GM18507 (cell line): ENCODE measurements at regions not wholly inside any gene's neighbourhood (a gene's known extent, or its start where the extent isn't known, plus 50 kb on each side); places are given as distances from the start of the nearest gene placed in this dataset.
"Not testable (repeated sequence)": the region's sequence is repeated elsewhere in the genome, so short reads cannot be mapped to it uniquely, and the experiment has no call there.

Experiments
- DNase-seq: peaks from one replicate; pipeline ENCODE4 v3.0.0; 2011; ENCODE audit warnings: low read depth; ENCODE audit not compliant: insufficient read length; ENCODE audit errors: extremely low spot score
- FAIRE-seq: peaks from 2 replicates; lab custom pipeline; 2011; peaks lifted over from hg19 to GRCh38; lab: Jason Lieb, UNC

- DNase-seq (no peak), FAIRE-seq (no peak)
Observed at GRCh38 chr13:38283346-38283745, 66.3 kb upstream of the UFM1 start.

GRCh38 chr13:38265132-38265497 lies 84.5 kb upstream of the UFM1 start:
- FAIRE-seq (no peak), DNase-seq (no peak)

GRCh38 chr13:38264363-38265131 lies 85.1 kb upstream of the UFM1 start:
- DNase-seq: no peak
- no peak for FAIRE-seq

GRCh38 chr13:38262211-38262610 lies 87.4 kb upstream of the UFM1 start:
- FAIRE-seq (no peak), DNase-seq (no peak)

- DNase-seq: no peak
- FAIRE-seq: no peak
Observed at GRCh38 chr13:38255600-38255999, 94.1 kb upstream of the UFM1 start.

- FAIRE-seq (no peak), DNase-seq (no peak)
Observed at GRCh38 chr13:38239874-38240273, 109.8 kb upstream of the UFM1 start.

GRCh38 chr13:38228322-38228721 lies 121.3 kb upstream of the UFM1 start:
- DNase-seq (no peak), FAIRE-seq (no peak)

- DNase-seq: no peak
- FAIRE-seq: no peak
Observed at GRCh38 chr13:38226496-38226895, 123.2 kb upstream of the UFM1 start.

- FAIRE-seq: no peak
- DNase-seq: no peak
Observed at GRCh38 chr13:38223089-38223488, 126.6 kb upstream of the UFM1 start.

- not testable (repeated sequence) for FAIRE-seq, DNase-seq
Observed at GRCh38 chr13:38221120-38221519, 128.5 kb upstream of the UFM1 start.

- FAIRE-seq (no peak), DNase-seq (no peak)
Observed at GRCh38 chr13:38216181-38216580, 133.5 kb upstream of the UFM1 start.

GRCh38 chr13:38213314-38213713 lies 136.3 kb upstream of the UFM1 start:
- DNase-seq (no peak), FAIRE-seq (no peak)

- FAIRE-seq (no peak), DNase-seq (no peak)
Observed at GRCh38 chr13:38210928-38211596, 138.6 kb upstream of the UFM1 start.

- FAIRE-seq (no peak), DNase-seq (no peak)
Observed at GRCh38 chr13:38204556-38204955, 145.1 kb upstream of the UFM1 start.

- no peak for DNase-seq
- no peak for FAIRE-seq
Observed at GRCh38 chr13:38202740-38203139, 146.9 kb upstream of the UFM1 start.

- DNase-seq: no peak
- FAIRE-seq: no peak
Observed at GRCh38 chr13:38191016-38191415, 158.6 kb upstream of the UFM1 start.

GRCh38 chr13:38180670-38181069 lies 169.0 kb upstream of the UFM1 start:
- DNase-seq (no peak), FAIRE-seq (no peak)

GRCh38 chr13:38180126-38180525 lies 169.5 kb upstream of the UFM1 start:
- no peak for FAIRE-seq
- DNase-seq: no peak

GRCh38 chr13:38176664-38177063 lies 173.0 kb upstream of the UFM1 start:
- no peak for DNase-seq
- FAIRE-seq: no peak

- no peak for FAIRE-seq
Observed at GRCh38 chr13:38173403-38173802, 176.2 kb upstream of the UFM1 start.

GRCh38 chr13:38167164-38167822 lies 182.4 kb upstream of the UFM1 start:
- DNase-seq (no peak), FAIRE-seq (peak; percentile 71)

More at GRCh38 chr13:38173403-38173802, 176.2 kb upstream of the UFM1 start:
- DNase-seq: no peak
